Breast epithelium (tissue), 3 donors: ENCODE measurements at regions not wholly inside any gene's neighbourhood (a gene's known extent, or its start where the extent isn't known, plus 50 kb on each side); places are given as distances from the start of the nearest gene placed in this dataset.

ENCODE experiments used
- POLR2A ChIP-seq: fragments of 450-650 bp; IDR thresholded peaks from one replicate; pipeline ENCODE4 v1.6.1; 2016; ENCODE audit warnings: antibody characterized with exemption, mild to moderate bottlenecking, moderate library complexity
- TF ChIP-seq, protein P1 (sequence below), 3 donors: fragments of 450-650 bp; IDR thresholded peaks; one replicate each; pipeline ENCODE4 v1.5.1; 2016 to 2017; ENCODE audit warnings: antibody characterized with exemption in 3 of 3, mild to moderate bottlenecking in 3 of 3, moderate library complexity in 3 of 3

DNA sequence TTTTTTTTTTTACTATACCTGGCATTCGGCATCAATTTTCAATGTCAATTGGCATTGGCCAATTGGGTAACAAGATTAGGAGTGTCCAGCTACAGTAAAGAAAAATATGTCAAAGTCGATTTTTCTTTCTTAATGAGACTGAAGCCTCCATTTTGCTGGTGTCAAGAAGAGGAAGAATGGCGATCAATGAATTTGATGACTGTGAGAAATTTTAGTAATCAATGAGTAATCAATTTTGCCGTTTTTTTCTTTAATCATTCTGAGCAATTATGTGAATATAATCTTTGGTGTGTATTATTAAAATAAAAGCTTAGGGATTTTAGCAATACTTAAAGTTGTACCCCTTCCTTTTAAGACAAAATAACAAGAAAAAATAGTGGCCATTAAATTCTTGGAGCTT lies 69.7 kb downstream of the TMEM200C start:
- no peak for TF ChIP-seq POLR2A
- TF ChIP-seq, protein P1, sequence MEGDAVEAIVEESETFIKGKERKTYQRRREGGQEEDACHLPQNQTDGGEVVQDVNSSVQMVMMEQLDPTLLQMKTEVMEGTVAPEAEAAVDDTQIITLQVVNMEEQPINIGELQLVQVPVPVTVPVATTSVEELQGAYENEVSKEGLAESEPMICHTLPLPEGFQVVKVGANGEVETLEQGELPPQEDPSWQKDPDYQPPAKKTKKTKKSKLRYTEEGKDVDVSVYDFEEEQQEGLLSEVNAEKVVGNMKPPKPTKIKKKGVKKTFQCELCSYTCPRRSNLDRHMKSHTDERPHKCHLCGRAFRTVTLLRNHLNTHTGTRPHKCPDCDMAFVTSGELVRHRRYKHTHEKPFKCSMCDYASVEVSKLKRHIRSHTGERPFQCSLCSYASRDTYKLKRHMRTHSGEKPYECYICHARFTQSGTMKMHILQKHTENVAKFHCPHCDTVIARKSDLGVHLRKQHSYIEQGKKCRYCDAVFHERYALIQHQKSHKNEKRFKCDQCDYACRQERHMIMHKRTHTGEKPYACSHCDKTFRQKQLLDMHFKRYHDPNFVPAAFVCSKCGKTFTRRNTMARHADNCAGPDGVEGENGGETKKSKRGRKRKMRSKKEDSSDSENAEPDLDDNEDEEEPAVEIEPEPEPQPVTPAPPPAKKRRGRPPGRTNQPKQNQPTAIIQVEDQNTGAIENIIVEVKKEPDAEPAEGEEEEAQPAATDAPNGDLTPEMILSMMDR (IDR thresholded peaks at IDR 0.05) = no peak
